ENCODE measurements at regions not wholly inside any gene's neighbourhood (a gene's known extent, or its start where the extent isn't known, plus 50 kb on each side); places are given as distances from the start of the nearest gene placed in this dataset.

DNA sequence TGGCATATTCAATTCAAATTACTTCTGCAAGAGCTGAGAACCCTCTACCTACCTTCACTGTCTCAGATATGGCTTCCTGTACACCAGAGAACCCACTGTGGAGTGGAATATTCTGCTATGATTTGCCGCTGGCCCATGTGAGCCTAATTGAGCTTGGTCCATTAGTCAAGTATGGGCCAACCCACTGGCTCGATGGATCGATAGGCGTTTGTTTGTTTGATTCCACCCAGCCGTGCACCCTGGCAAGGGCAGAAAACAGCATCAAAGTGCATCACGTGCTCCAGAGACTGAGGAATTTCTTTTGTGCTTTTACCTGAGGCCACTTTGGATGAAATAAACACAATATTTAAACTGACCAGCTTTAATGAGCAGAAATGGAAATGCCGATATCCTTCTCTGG lies 426.3 kb downstream of the AACS start:
- Mint-ChIP-seq H3K9me3 (peaks cover 3 to 5% of the 10 kb centered on the region in 2 donors), H3K4me1 (no peaks in the 10 kb centered on the region), H3K27ac (no peak overlapping the region), H3K27me3 (ENCODE audit: low read depth in 2 of 2) (peaks cover 0 to 6% of the 10 kb centered on the region in 2 donors), H3K36me3 (no peaks in the 10 kb centered on the region), H3K4me3 (no peak overlapping the region)
- no peak for DNase-seq
- Histone ChIP-seq H3K4me1 (ENCODE audit: control insufficient read depth, insufficient read depth, low read length) (no peaks in the 10 kb centered on the region), H3K4me3 (ENCODE audit: low read length) (no peak overlapping the region), H3K27me3 (ENCODE audit: control insufficient read depth, insufficient read depth, low read length) (no peaks in the 10 kb centered on the region), H3K9me3 (ENCODE audit: control insufficient read depth, insufficient read depth, low read length) (no peaks in the 10 kb centered on the region), H3K27ac (ENCODE audit: low read length) (no peak overlapping the region), H3K36me3 (ENCODE audit: control insufficient read depth, insufficient read depth, low read length) (no peaks in the 10 kb centered on the region)
- WGBS (ENCODE audit: insufficient coverage) = 91% methylated on average over 7 of the region's 7 CpGs
- TF ChIP-seq, protein P1, sequence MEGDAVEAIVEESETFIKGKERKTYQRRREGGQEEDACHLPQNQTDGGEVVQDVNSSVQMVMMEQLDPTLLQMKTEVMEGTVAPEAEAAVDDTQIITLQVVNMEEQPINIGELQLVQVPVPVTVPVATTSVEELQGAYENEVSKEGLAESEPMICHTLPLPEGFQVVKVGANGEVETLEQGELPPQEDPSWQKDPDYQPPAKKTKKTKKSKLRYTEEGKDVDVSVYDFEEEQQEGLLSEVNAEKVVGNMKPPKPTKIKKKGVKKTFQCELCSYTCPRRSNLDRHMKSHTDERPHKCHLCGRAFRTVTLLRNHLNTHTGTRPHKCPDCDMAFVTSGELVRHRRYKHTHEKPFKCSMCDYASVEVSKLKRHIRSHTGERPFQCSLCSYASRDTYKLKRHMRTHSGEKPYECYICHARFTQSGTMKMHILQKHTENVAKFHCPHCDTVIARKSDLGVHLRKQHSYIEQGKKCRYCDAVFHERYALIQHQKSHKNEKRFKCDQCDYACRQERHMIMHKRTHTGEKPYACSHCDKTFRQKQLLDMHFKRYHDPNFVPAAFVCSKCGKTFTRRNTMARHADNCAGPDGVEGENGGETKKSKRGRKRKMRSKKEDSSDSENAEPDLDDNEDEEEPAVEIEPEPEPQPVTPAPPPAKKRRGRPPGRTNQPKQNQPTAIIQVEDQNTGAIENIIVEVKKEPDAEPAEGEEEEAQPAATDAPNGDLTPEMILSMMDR (IDR thresholded peaks at IDR 0.05) = no peak
- ATAC-seq = no peak
- intact Hi-C loops (cut with micrococcal nuclease) = no loop called here

DNA sequence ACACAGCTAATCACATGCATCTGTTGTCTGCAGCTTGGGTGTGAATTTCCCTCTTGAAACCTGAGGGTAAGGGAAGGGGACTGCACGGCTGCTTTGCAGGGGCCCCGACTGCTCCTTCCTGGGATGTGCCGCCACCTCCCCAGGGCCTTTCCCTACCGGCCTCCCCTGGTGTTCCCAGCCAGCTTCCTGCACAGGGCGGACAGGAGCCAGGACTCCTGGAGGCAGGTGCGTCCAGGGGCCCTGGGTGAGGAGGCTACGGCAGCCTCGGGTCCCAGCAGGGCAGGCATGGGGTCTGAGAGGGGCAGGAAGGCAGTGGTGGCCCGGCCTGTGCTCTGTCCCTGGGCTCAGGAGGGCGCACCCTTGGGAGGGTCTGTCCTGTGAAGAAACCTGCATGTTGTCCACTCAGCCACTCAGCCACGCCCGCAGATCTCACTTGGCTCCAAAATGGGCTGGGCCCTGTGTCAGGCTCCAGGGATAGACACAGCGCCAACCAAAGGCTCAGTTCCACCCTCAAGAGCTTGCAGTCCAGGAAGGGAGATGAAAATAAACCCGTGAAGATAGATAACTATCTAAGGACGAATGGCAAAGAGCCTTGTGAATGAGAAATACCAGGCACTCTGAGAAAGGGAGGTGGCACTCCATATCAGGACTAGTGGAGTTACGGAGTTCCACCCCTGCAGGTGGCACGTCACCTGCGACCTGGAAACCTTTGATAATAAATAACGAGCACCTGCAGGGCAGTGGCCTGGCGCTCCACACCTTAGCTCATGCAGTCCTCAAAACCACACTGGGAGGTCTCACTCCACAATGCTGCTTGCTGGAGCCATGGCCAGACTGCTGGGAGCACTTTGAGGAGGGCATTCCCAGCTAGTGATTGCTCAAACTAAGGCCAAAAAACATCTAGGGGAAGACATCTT lies 427.4 kb downstream of the AACS start:
- Histone ChIP-seq H3K27ac (ENCODE audit: low read length) (no peak overlapping the region), H3K9me3 (ENCODE audit: control insufficient read depth, insufficient read depth, low read length) (no peaks in the 10 kb centered on the region), H3K36me3 (ENCODE audit: control insufficient read depth, insufficient read depth, low read length) (no peaks in the 10 kb centered on the region), H3K4me3 (ENCODE audit: low read length) (no peak overlapping the region), H3K4me1 (ENCODE audit: control insufficient read depth, insufficient read depth, low read length) (no peaks in the 10 kb centered on the region), H3K27me3 (ENCODE audit: control insufficient read depth, insufficient read depth, low read length) (no peaks in the 10 kb centered on the region)
- DNase-seq = no peak
- TF ChIP-seq, protein P1 (IDR thresholded peaks at IDR 0.05) = no peak
- Mint-ChIP-seq H3K27me3 (ENCODE audit: low read depth in 2 of 2) (peaks cover 0 to 6% of the 10 kb centered on the region in 2 donors), H3K27ac (no peak overlapping the region), H3K9me3 (peaks cover 3 to 5% of the 10 kb centered on the region in 2 donors), H3K4me1 (no peaks in the 10 kb centered on the region), H3K4me3 (no peak overlapping the region), H3K36me3 (no peaks in the 10 kb centered on the region)
- peak in 1 of 3 donors; percentile 24 for ATAC-seq
- intact Hi-C loops (cut with micrococcal nuclease) = no loop called here
- WGBS (ENCODE audit: insufficient coverage) = 91% methylated on average over 20 of the region's 20 CpGs

DNA sequence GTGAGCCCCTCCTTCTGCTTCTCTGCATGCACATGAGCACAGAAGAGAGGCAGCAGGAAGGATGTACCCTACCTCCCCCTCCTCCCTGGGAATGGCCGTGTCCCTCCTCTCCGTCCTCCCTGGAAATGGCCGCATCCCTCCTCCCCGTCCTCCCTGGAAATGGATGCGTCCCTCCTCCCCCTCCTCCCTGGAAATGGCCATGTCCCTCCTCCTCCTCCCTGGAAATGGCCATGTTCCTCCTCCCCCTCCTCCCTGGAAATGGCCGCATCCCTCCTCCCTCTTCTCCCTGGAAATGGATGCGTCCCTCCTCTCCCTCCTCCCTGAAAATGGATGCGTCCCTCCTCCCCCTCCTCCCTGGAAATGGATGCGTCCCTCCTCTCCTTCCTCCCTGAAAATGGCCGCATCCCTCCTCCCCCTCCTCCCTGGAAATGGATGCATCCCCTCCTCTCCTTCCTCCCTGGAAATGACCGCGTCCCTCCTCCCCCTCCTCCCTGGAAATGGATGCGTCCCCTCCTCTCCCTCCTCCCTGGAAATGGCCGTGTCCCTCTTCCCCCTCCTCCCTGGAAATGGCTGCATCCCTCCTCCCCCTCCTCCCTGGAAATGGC lies 428.6 kb downstream of the AACS start:
- Histone ChIP-seq H3K27me3 (ENCODE audit: control insufficient read depth, insufficient read depth, low read length) (no peaks in the 10 kb centered on the region), H3K4me1 (ENCODE audit: control insufficient read depth, insufficient read depth, low read length) (no peaks in the 10 kb centered on the region), H3K27ac (ENCODE audit: low read length) (no peak overlapping the region), H3K36me3 (ENCODE audit: control insufficient read depth, insufficient read depth, low read length) (no peaks in the 10 kb centered on the region), H3K9me3 (ENCODE audit: control insufficient read depth, insufficient read depth, low read length) (no peaks in the 10 kb centered on the region), H3K4me3 (ENCODE audit: low read length) (no peak overlapping the region)
- Mint-ChIP-seq H3K4me1 (no peaks in the 10 kb centered on the region), H3K9me3 (peaks cover 3% of the 10 kb centered on the region in 2 donors), H3K36me3 (no peaks in the 10 kb centered on the region), H3K27ac (no peak overlapping the region), H3K4me3 (no peak overlapping the region), H3K27me3 (ENCODE audit: low read depth in 2 of 2) (peaks cover 0 to 3% of the 10 kb centered on the region in 2 donors)
- ATAC-seq = no peak
- WGBS (ENCODE audit: insufficient coverage) = 91% methylated on average over 14 of the region's 14 CpGs
- no peak for DNase-seq
- TF ChIP-seq, protein P1 (IDR thresholded peaks at IDR 0.05) = no peak
- intact Hi-C loops (cut with micrococcal nuclease) = no loop called here

All from natural killer cell (primary cell).